NCI-H1694 (cell line): ENCODE measurements at regions not wholly inside any gene's neighbourhood (a gene's known extent, or its start where the extent isn't known, plus 50 kb on each side); places are given as distances from the start of the nearest gene placed in this dataset.
"Not testable (repeated sequence)": the region's sequence is repeated elsewhere in the genome, so short reads cannot be mapped to it uniquely, and the experiment has no call there.

ENCODE experiments used
- DNase-seq: peaks from one replicate; lab custom pipeline; 2025; lab: John Stamatoyannopoulos, UW

GRCh38 chr13:24618011-24618955 is 61.9 kb upstream of the ATP12A start:
- no peak for DNase-seq

GRCh38 chr13:24619282-24619681 is 60.9 kb upstream of the ATP12A start:
- no peak for DNase-seq

GRCh38 chr13:24622481-24623148 is 57.6 kb upstream of the ATP12A start:
- DNase-seq = not testable (repeated sequence)

GRCh38 chr13:24623149-24623665 is 57.0 kb upstream of the ATP12A start:
- DNase-seq = no peak

GRCh38 chr13:24624363-24624762 is 55.8 kb upstream of the ATP12A start:
- DNase-seq = no peak

GRCh38 chr13:24624801-24625231 is 55.4 kb upstream of the ATP12A start:
- no peak for DNase-seq

- no peak for DNase-seq
Observed at GRCh38 chr13:24625331-24625731, 54.9 kb upstream of the ATP12A start.

GRCh38 chr13:24625870-24626849 is 54.0 kb upstream of the ATP12A start:
- no peak for DNase-seq

GRCh38 chr13:24627090-24627714 is 53.0 kb upstream of the ATP12A start:
- no peak for DNase-seq

GRCh38 chr13:24627946-24628345 is 52.3 kb upstream of the ATP12A start:
- no peak for DNase-seq

- DNase-seq = no peak
Observed at GRCh38 chr13:24629320-24629719, 50.9 kb upstream of the ATP12A start.

GRCh38 chr13:24630121-24630520 is 50.1 kb upstream of the ATP12A start:
- no peak for DNase-seq
